IMR-90 (cell line): ENCODE measurements at regions not wholly inside any gene's neighbourhood (a gene's known extent, or its start where the extent isn't known, plus 50 kb on each side); places are given as distances from the start of the nearest gene placed in this dataset.

Experiments used
- ATAC-seq: fragments of 200-7000 bp; cut with Tn5 transposase; 2 replicates; pipeline ENCODE4 v1.9.1; 2020; ENCODE audit warnings: low read depth, mild to moderate bottlenecking, moderate library complexity
- BruUV-seq: library from RNA; stranded (reverse); fragments of 400-500 nt; replicated peaks from 2 replicates; lab custom pipeline; 2021; lab: Mats Ljungman, UMichigan
- CTCF ChIA-PET: fragments of 300-600 bp; formaldehyde crosslinking; extraction: SDS; loops from one replicate; lab custom pipeline; 2021; ENCODE audit warnings: antibody characterized with exemption; lab: Yijun Ruan, JAX
- POLR2A ChIA-PET: fragments of 300-600 bp; sonication (Branson Sonifier 250); formaldehyde crosslinking; loops from one replicate; lab custom pipeline; 2022; ENCODE audit warnings: antibody characterized with exemption; ENCODE audit not compliant: unreplicated experiment; lab: Charles Lee
- DNase-seq: peaks from one replicate; pipeline ENCODE4 v3.0.0; 2013
- H2AFZ ChIP-seq: replicated peaks from 2 replicates; pipeline ENCODE3; 2013; ENCODE audit warnings: low read length, mild to moderate bottlenecking; ENCODE audit not compliant: poor library complexity
- H2AK5ac ChIP-seq: 2 replicates; pipeline ENCODE4 v1.6.1; 2013; ENCODE audit warnings: low read depth, low read length, inconsistent platforms
- H2AK9ac ChIP-seq: replicated peaks from 2 replicates; pipeline ENCODE3; 2013; ENCODE audit warnings: mild to moderate bottlenecking, low read depth, low read length, moderate library complexity; ENCODE audit not compliant: poor library complexity
- H2BK120ac ChIP-seq: 2 replicates; pipeline ENCODE4 v1.6.1; 2013; ENCODE audit warnings: low read depth, low read length, inconsistent platforms
- H2BK15ac ChIP-seq: 3 replicates; pipeline ENCODE4 v1.6.1; 2013; ENCODE audit warnings: low read depth, low read length, inconsistent platforms
- H2BK20ac ChIP-seq: 2 replicates; pipeline ENCODE4 v1.6.1; 2013; ENCODE audit warnings: low read depth, mild to moderate bottlenecking, inconsistent platforms, low read length, moderate library complexity
- H2BK5ac ChIP-seq: 2 replicates; pipeline ENCODE4 v1.6.1; 2013; ENCODE audit warnings: mild to moderate bottlenecking, low read depth, low read length, inconsistent platforms; ENCODE audit not compliant: poor library complexity, severe bottlenecking
- H3K14ac ChIP-seq: replicated peaks from 2 replicates; pipeline ENCODE4 v1.6.1; 2013; ENCODE audit warnings: low read depth, low read length, inconsistent platforms
- H3K18ac ChIP-seq: 2 replicates; pipeline ENCODE4 v1.6.1; 2013; ENCODE audit warnings: low read depth, low read length, control low read depth
- H3K23ac ChIP-seq: 2 replicates; pipeline ENCODE4 v1.6.1; 2013; ENCODE audit warnings: low read depth, low read length, inconsistent platforms
- H3K27ac ChIP-seq: 2 replicates; pipeline ENCODE4 v1.5.1; 2013; ENCODE audit warnings: mild to moderate bottlenecking, control low read depth, low read length; ENCODE audit not compliant: insufficient read depth
- H3K27me3 ChIP-seq: 2 replicates; pipeline ENCODE4 v1.6.1; 2013; ENCODE audit warnings: low read length; ENCODE audit not compliant: control insufficient read depth, insufficient read depth
- H3K36me3 ChIP-seq: 2 replicates; pipeline ENCODE4 v1.6.1; 2013; ENCODE audit warnings: low read length, mixed read lengths; ENCODE audit not compliant: control insufficient read depth, insufficient read depth
- H3K4ac ChIP-seq: 2 replicates; pipeline ENCODE4 v1.6.1; 2013; ENCODE audit warnings: low read depth, low read length, inconsistent platforms
- H3K4me1 ChIP-seq: 2 replicates; pipeline ENCODE4 v1.6.1; 2013; ENCODE audit warnings: low read length, mixed read lengths; ENCODE audit not compliant: control insufficient read depth, insufficient read depth
- H3K4me2 ChIP-seq: 2 replicates; pipeline ENCODE4 v1.6.1; 2013; ENCODE audit warnings: low read depth, mild to moderate bottlenecking, control low read depth, low read length, moderate library complexity
- H3K4me3 ChIP-seq: 2 replicates; pipeline ENCODE4 v1.5.1; 2013; ENCODE audit warnings: low read depth, mild to moderate bottlenecking, control low read depth, low read length, moderate library complexity; ENCODE audit not compliant: insufficient read depth
- H3K56ac ChIP-seq: 2 replicates; pipeline ENCODE4 v1.6.1; 2013; ENCODE audit warnings: low read length, inconsistent platforms; ENCODE audit not compliant: insufficient read depth; ENCODE audit errors: extremely low read depth
- H3K79me1 ChIP-seq, 2 experiments: 2 replicates each; pipeline ENCODE4 v1.6.1; 2013; ENCODE audit warnings: low read length in 2 of 2, inconsistent platforms in 1 of 2, low read depth in 1 of 2
- H3K9ac ChIP-seq: 2 replicates; pipeline ENCODE4 v1.6.1; 2013; ENCODE audit warnings: low read depth, low read length, control low read depth
- H3K9me1 ChIP-seq: 2 replicates; pipeline ENCODE4 v1.6.1; 2013; ENCODE audit warnings: low read length, inconsistent platforms; ENCODE audit not compliant: insufficient read depth
- H3K9me3 ChIP-seq: 2 replicates; pipeline ENCODE4 v1.6.1; 2013; ENCODE audit warnings: low read length; ENCODE audit not compliant: control insufficient read depth, insufficient read depth
- H4K20me1 ChIP-seq: 2 replicates; pipeline ENCODE4 v1.6.1; 2013; ENCODE audit warnings: low read length, inconsistent platforms; ENCODE audit not compliant: insufficient read depth
- H4K5ac ChIP-seq: 2 replicates; pipeline ENCODE4 v1.6.1; 2013; ENCODE audit warnings: mild to moderate bottlenecking, low read depth, low read length, control low read depth
- H4K8ac ChIP-seq, 2 experiments: 2 replicates each; pipeline ENCODE4 v1.6.1; 2013; ENCODE audit warnings: low read depth in 2 of 2, low read length in 2 of 2, control low read depth in 1 of 2, inconsistent platforms in 1 of 2
- H4K91ac ChIP-seq: 2 replicates; pipeline ENCODE4 v1.6.1; 2013; ENCODE audit warnings: low read depth, low read length, inconsistent platforms; ENCODE audit not compliant: insufficient read depth
- BHLHE40 ChIP-seq: fragments of 150-350 bp; IDR thresholded peaks from 2 replicates; pipeline ENCODE4 v1.6.1; 2016; ENCODE audit warnings: mild to moderate bottlenecking, low read depth, low read length
- CEBPB ChIP-seq: IDR thresholded peaks from 2 replicates; pipeline ENCODE4 v1.6.1; 2012; ENCODE audit warnings: low read depth, low read length, improper control_type of control experiment
- CHD1 ChIP-seq: IDR thresholded peaks from 2 replicates; pipeline ENCODE4 v1.6.1; 2012; ENCODE audit warnings: low read depth, low read length, improper control_type of control experiment
- CTCF ChIP-seq: conservative IDR thresholded peaks from 2 replicates; pipeline ENCODE4 v1.5.1; 2012; ENCODE audit warnings: mild to moderate bottlenecking, low read depth, low read length, improper control_type of control experiment
- MAZ ChIP-seq: IDR thresholded peaks from 2 replicates; pipeline ENCODE4 v1.6.1; 2012; ENCODE audit warnings: low read depth, mild to moderate bottlenecking, low read length, improper control_type of control experiment, moderate library complexity, borderline replicate concordance
- MXI1 ChIP-seq: IDR thresholded peaks from 2 replicates; pipeline ENCODE4 v1.6.1; 2012; ENCODE audit warnings: low read depth, mild to moderate bottlenecking, low read length, moderate library complexity, borderline replicate concordance
- NFE2L2 ChIP-seq: fragments of 150-350 bp; IDR thresholded peaks from 2 replicates; pipeline ENCODE4 v1.6.1; 2016; ENCODE audit warnings: low read depth, mild to moderate bottlenecking, low read length
- RAD21 ChIP-seq: IDR thresholded peaks from 2 replicates; pipeline ENCODE4 v1.6.1; 2012; ENCODE audit warnings: low read length, improper control_type of control experiment
- RCOR1 ChIP-seq: IDR thresholded peaks from 2 replicates; pipeline ENCODE4 v1.6.1; 2012; ENCODE audit warnings: mild to moderate bottlenecking, low read length, improper control_type of control experiment; ENCODE audit not compliant: insufficient replicate concordance
- SMC3 ChIP-seq: fragments of 150-350 bp; IDR thresholded peaks from 2 replicates; pipeline ENCODE4 v1.6.1; 2016; ENCODE audit warnings: low read depth, mild to moderate bottlenecking, antibody characterized with exemption, low read length, moderate library complexity
- dilution Hi-C: fragments of 300-500 bp; cut with HindIII; formaldehyde crosslinking; loops from one replicate; pipeline ENCODE4 v1.14.3; 2018; ENCODE audit warnings: low sequenced_read_pairs; ENCODE audit not compliant: unreplicated experiment
- in situ Hi-C: fragments of 300-500 bp; cut with MboI; formaldehyde crosslinking; loops from 3 replicates; pipeline ENCODE4 v1.14.3; 2019; ENCODE audit warnings: low sequenced_read_pairs, inconsistent platforms, mixed read lengths
- intact Hi-C: fragments of 100-400 bp; cut with micrococcal nuclease; formaldehyde crosslinking; loops from 2 replicates; pipeline ENCODE4 v1.10.0; 2022
- TF ChIP-seq, protein P1 (sequence below): fragments of 150-350 bp; IDR thresholded peaks from 2 replicates; pipeline ENCODE4 v1.6.1; 2016; ENCODE audit warnings: low read depth, mild to moderate bottlenecking, low read length, moderate library complexity, borderline replicate concordance
- TF ChIP-seq, protein P2 (sequence below): fragments of 150-350 bp; IDR thresholded peaks from 2 replicates; pipeline ENCODE4 v1.6.1; 2017; ENCODE audit warnings: mild to moderate bottlenecking, antibody characterized with exemption, low read length, low read depth

- H3K4me2 ChIP-seq, result no peak overlapping the region
- H2AK9ac ChIP-seq, result no peak overlapping the region
- no peak overlapping the region for H3K56ac ChIP-seq
- ATAC-seq (no peak), DNase-seq (no peak)
- H2AFZ ChIP-seq, result no peak overlapping the region
- H4K91ac ChIP-seq, result no peak overlapping the region
- intact Hi-C loops, result no loop called here
- dilution Hi-C loops, result no loop called here
- TF ChIP-seq MXI1 (no peak), RAD21 (no peak), CHD1 (no peak), SMC3 (no peak), CEBPB (no peak), RCOR1 (no peak), MAZ (no peak), NFE2L2 (no peak), CTCF (no peak), BHLHE40 (no peak)
- TF ChIP-seq, protein P1, sequence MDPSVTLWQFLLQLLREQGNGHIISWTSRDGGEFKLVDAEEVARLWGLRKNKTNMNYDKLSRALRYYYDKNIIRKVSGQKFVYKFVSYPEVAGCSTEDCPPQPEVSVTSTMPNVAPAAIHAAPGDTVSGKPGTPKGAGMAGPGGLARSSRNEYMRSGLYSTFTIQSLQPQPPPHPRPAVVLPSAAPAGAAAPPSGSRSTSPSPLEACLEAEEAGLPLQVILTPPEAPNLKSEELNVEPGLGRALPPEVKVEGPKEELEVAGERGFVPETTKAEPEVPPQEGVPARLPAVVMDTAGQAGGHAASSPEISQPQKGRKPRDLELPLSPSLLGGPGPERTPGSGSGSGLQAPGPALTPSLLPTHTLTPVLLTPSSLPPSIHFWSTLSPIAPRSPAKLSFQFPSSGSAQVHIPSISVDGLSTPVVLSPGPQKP, result no peak
- TF ChIP-seq, protein P2, sequence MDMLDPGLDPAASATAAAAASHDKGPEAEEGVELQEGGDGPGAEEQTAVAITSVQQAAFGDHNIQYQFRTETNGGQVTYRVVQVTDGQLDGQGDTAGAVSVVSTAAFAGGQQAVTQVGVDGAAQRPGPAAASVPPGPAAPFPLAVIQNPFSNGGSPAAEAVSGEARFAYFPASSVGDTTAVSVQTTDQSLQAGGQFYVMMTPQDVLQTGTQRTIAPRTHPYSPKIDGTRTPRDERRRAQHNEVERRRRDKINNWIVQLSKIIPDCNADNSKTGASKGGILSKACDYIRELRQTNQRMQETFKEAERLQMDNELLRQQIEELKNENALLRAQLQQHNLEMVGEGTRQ, result no peak
- H3K14ac ChIP-seq, result no peak overlapping the region
- no peak overlapping the region for H3K27ac ChIP-seq
- H2BK20ac ChIP-seq, result no peak overlapping the region
- H3K9me3 ChIP-seq, result no peaks in the 10 kb centered on the region
- no peak overlapping the region for H3K4me3 ChIP-seq
- H2AK5ac ChIP-seq, result no peak overlapping the region
- ChIA-PET POLR2A (no interaction called here), CTCF (no interaction called here)
- H4K8ac ChIP-seq, result no peak overlapping the region
- H4K20me1 ChIP-seq, result no peaks in the 10 kb centered on the region
- no peak overlapping the region for H2BK120ac ChIP-seq
- H3K9ac ChIP-seq, result no peak overlapping the region
- no TSS peak for BruUV-seq
- H3K23ac ChIP-seq, result no peak overlapping the region
- in situ Hi-C loops, result no loop called here
- H3K4ac ChIP-seq, result no peak overlapping the region
- H3K27me3 ChIP-seq, result no peaks in the 10 kb centered on the region
- no peaks in the 10 kb centered on the region for H3K36me3 ChIP-seq
- H2BK15ac ChIP-seq, result no peak overlapping the region
- H3K18ac ChIP-seq, result no peak overlapping the region
- H3K4me1 ChIP-seq, result no peaks in the 10 kb centered on the region
- no peaks in the 10 kb centered on the region for H3K9me1 ChIP-seq
- no peak overlapping the region for H2BK5ac ChIP-seq
- no peak overlapping the region for H4K5ac ChIP-seq
- H3K79me1 ChIP-seq, result no peaks in the 10 kb centered on the region
Observed at GRCh38 chr2:83908750-83909149, 550.3 kb downstream of the SUCLG1 start.
